ENCODE measurements at regions not wholly inside any gene's neighbourhood (a gene's known extent, or its start where the extent isn't known, plus 50 kb on each side); places are given as distances from the start of the nearest gene placed in this dataset.

GRCh38 chr6:916131-916530 is 223.2 kb upstream of the EXOC2 start:
- no peak for TF ChIP-seq CTCF (IDR thresholded peaks at IDR 0.05; ENCODE audit: insufficient read depth in 1 of 2, low read depth in 1 of 2, low read length in 1 of 2, severe bottlenecking in 1 of 2, unreplicated experiment in 1 of 2)
- DNase-seq, result no peak
- H3K27me3 ChIP-seq (replicated peaks; ENCODE audit: control insufficient read depth, insufficient read depth, low read length), result no peaks in the 10 kb centered on the region
- ChIA-PET CTCF (no interaction called here), POLR2A (no interaction called here)
- peaks cover 46% of the 10 kb centered on the region for H3K9me3 Mint-ChIP-seq (ENCODE audit: unreplicated experiment)
- no peak overlapping the region for H3K4me3 Mint-ChIP-seq (ENCODE audit: unreplicated experiment)
- H3K9me3 ChIP-seq, result peaks cover 29% of the 10 kb centered on the region
- H3K4me1 Mint-ChIP-seq (ENCODE audit: low read depth, unreplicated experiment), result no peaks in the 10 kb centered on the region
- intact Hi-C loops (cut with micrococcal nuclease; ENCODE audit: unreplicated experiment), result loop anchor here (10.0 kb wide), 1 partner anchor 349 kb away; no protein-coding TSS in a partner anchor
- H3K36me3 Mint-ChIP-seq (ENCODE audit: insufficient read depth, unreplicated experiment), result no peaks in the 10 kb centered on the region
- no peak overlapping the region for H3K4me3 ChIP-seq (ENCODE audit: low read depth, low read length)
- no peaks in the 10 kb centered on the region for H3K27me3 Mint-ChIP-seq (ENCODE audit: insufficient read depth, unreplicated experiment)
- no TSS peak for BruUV-seq (replicated peaks)
- no peak overlapping the region for H3K27ac Mint-ChIP-seq (ENCODE audit: unreplicated experiment)
- peaks cover 12% of the 10 kb centered on the region for H3K4me1 ChIP-seq
- H3K36me3 ChIP-seq (ENCODE audit: control insufficient read depth, insufficient read depth, low read length), result no peaks in the 10 kb centered on the region

GRCh38 chr6:912871-913835 is 220.2 kb upstream of the EXOC2 start:
- BruUV-seq (replicated peaks), result no TSS peak

More at GRCh38 chr6:912871-913835, 220.2 kb upstream of the EXOC2 start:
- Mint-ChIP-seq H3K4me3 (ENCODE audit: unreplicated experiment) (no peak overlapping the region), H3K9me3 (ENCODE audit: unreplicated experiment) (peaks cover 16% of the 10 kb centered on the region), H3K4me1 (ENCODE audit: low read depth, unreplicated experiment) (no peaks in the 10 kb centered on the region), H3K36me3 (ENCODE audit: insufficient read depth, unreplicated experiment) (no peaks in the 10 kb centered on the region), H3K27me3 (ENCODE audit: insufficient read depth, unreplicated experiment) (no peaks in the 10 kb centered on the region), H3K27ac (ENCODE audit: unreplicated experiment) (no peak overlapping the region)
- H3K36me3 ChIP-seq (ENCODE audit: control insufficient read depth, insufficient read depth, low read length), result no peaks in the 10 kb centered on the region
- CTCF ChIA-PET, result interaction anchor here (0.5 to 3.2 kb wide), 16 partner anchors 94 to 523 kb away, joined by 3 to 27 read pairs (median 4); partner anchors contain the start of gene FOXQ1
- POLR2A ChIA-PET, result interaction anchor here (0.6 to 2.0 kb wide), 4 partner anchors 315 to 422 kb away, joined by 3 to 16 read pairs (median 5); partner anchors contain the start of gene FOXQ1
- H3K9me3 ChIP-seq, result peaks cover 6% of the 10 kb centered on the region
- TF ChIP-seq CTCF (IDR thresholded peaks at IDR 0.05; ENCODE audit: insufficient read depth in 1 of 2, low read depth in 1 of 2, low read length in 1 of 2, severe bottlenecking in 1 of 2, unreplicated experiment in 1 of 2), result peak; percentile 80 to 91
- H3K4me1 ChIP-seq, result peaks cover 12% of the 10 kb centered on the region
- intact Hi-C loops (cut with micrococcal nuclease; ENCODE audit: unreplicated experiment), result loop anchor here (1.0 to 10.0 kb wide), 8 partner anchors 116 to 469 kb away; partner anchors contain the start of gene FOXQ1
- H3K4me3 ChIP-seq (ENCODE audit: low read depth, low read length), result no peak overlapping the region
- peak; percentile 71 to 79 for DNase-seq
- no peaks in the 10 kb centered on the region for H3K27me3 ChIP-seq (replicated peaks; ENCODE audit: control insufficient read depth, insufficient read depth, low read length)
